ENCODE measurements at regions not wholly inside any gene's neighbourhood (a gene's known extent, or its start where the extent isn't known, plus 50 kb on each side); places are given as distances from the start of the nearest gene placed in this dataset.

DNA sequence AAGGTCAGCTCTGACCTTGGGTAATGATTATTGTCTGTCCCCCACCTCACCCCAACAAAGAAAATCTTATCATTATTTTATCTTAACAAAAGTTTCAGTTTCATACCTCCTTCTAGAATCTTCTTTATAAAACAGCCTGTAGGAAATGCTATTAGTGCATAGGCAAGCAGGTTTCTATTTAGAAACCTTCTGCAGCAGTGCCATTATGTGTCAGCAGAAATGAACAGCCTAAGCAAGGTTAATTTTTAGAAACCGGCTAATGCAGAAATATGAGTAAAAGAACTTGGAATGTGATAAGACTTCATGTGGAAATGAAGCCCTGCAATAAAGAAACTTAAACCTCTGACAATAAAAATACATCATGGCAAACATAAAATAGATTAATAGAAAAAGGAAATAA lies 814.4 kb downstream of the FSCB start:
- in situ Hi-C loops (cut with HindIII; ENCODE audit: low pct_ligation_motif_present, low sequenced_read_pairs) = no loop called here
- DNase-seq = no peak
- TF ChIP-seq, protein P1, sequence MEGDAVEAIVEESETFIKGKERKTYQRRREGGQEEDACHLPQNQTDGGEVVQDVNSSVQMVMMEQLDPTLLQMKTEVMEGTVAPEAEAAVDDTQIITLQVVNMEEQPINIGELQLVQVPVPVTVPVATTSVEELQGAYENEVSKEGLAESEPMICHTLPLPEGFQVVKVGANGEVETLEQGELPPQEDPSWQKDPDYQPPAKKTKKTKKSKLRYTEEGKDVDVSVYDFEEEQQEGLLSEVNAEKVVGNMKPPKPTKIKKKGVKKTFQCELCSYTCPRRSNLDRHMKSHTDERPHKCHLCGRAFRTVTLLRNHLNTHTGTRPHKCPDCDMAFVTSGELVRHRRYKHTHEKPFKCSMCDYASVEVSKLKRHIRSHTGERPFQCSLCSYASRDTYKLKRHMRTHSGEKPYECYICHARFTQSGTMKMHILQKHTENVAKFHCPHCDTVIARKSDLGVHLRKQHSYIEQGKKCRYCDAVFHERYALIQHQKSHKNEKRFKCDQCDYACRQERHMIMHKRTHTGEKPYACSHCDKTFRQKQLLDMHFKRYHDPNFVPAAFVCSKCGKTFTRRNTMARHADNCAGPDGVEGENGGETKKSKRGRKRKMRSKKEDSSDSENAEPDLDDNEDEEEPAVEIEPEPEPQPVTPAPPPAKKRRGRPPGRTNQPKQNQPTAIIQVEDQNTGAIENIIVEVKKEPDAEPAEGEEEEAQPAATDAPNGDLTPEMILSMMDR (IDR thresholded peaks at IDR 0.05; ENCODE audit: low read depth, low read length, missing control alignments) = no peak
- Histone ChIP-seq H3K4me3 (ENCODE audit: low read depth, low read length) (no peak overlapping the region), H3K36me3 (replicated peaks) (no peaks in the 10 kb centered on the region), H3K27ac (no peak overlapping the region), H3K27me3 (replicated peaks) (no peaks in the 10 kb centered on the region)

DNA sequence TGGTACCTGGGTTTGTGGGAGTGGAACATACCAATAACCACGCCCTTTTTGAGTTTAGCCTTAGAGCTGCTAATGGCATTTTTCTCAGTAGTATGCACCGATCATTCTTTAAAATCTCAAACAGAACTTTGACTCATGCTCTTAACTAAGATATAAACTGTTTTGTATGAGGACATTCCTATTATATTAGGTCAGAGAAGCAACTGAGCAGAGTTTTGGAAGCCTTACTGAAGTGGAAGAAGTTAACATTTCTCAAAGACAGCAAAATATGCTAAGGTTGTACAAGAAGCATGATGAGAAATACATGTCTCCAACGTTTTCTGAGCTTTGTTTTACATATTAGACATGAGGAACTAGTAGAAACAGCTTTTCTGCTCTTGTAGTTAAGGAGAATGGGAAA lies 819.2 kb downstream of the FSCB start:
- Histone ChIP-seq H3K36me3 (replicated peaks) (no peaks in the 10 kb centered on the region), H3K4me3 (ENCODE audit: low read depth, low read length) (no peak overlapping the region), H3K27ac (no peak overlapping the region), H3K27me3 (replicated peaks) (no peaks in the 10 kb centered on the region)
- no peak for DNase-seq
- TF ChIP-seq, protein P1 (IDR thresholded peaks at IDR 0.05; ENCODE audit: low read depth, low read length, missing control alignments) = no peak
- in situ Hi-C loops (cut with HindIII; ENCODE audit: low pct_ligation_motif_present, low sequenced_read_pairs) = no loop called here

DNA sequence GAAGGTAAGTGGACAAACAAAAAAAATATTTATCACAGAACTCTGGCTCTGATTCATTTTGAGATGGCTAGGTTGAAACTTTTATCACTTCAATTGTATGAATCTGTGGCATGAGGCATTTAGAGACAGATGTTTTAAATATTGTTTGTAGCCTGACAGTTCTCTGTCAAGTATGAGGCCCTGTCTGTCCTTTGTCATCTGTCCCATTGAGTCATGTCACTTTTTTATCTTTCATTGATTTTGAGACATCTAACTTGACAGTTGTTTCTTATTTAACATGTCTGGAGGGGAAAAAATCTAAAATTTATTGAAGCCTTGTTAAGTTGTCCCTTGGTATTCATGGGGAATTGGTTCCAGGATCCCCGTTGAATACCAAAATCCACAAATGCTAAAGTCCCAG lies 829.5 kb downstream of the FSCB start:
- H3K27me3 ChIP-seq (replicated peaks) = no peaks in the 10 kb centered on the region
- H3K36me3 ChIP-seq (replicated peaks) = no peaks in the 10 kb centered on the region
- TF ChIP-seq, protein P1 (IDR thresholded peaks at IDR 0.05; ENCODE audit: low read depth, low read length, missing control alignments) = no peak
- no peak for DNase-seq
- in situ Hi-C loops (cut with HindIII; ENCODE audit: low pct_ligation_motif_present, low sequenced_read_pairs) = no loop called here
- no peak overlapping the region for H3K4me3 ChIP-seq (ENCODE audit: low read depth, low read length)
- H3K27ac ChIP-seq = no peak overlapping the region

DNA sequence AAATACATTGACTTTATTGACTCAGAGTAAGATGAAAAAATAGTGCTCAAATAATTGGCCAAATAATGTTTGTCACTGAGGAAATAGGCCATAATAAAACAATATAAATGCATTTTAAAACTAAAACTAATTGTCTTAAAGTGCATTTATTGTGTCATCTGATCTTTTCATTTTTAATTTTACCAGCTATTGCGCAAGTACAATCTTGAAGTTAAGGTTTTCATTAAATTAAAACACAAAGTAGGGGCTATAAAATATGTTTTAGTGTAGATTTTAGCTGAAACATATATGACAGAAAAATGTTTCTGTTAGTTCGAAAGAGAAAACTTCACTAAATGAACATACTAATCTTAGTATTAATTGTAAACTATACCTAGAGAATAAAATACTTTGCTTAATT lies 832.8 kb downstream of the FSCB start:
- in situ Hi-C loops (cut with HindIII; ENCODE audit: low pct_ligation_motif_present, low sequenced_read_pairs) = no loop called here
- TF ChIP-seq, protein P1 (IDR thresholded peaks at IDR 0.05; ENCODE audit: low read depth, low read length, missing control alignments) = no peak
- no peak overlapping the region for H3K27ac ChIP-seq
- DNase-seq = no peak
- H3K27me3 ChIP-seq (replicated peaks) = no peaks in the 10 kb centered on the region
- H3K36me3 ChIP-seq (replicated peaks) = no peaks in the 10 kb centered on the region
- H3K4me3 ChIP-seq (ENCODE audit: low read depth, low read length) = no peak overlapping the region

DNA sequence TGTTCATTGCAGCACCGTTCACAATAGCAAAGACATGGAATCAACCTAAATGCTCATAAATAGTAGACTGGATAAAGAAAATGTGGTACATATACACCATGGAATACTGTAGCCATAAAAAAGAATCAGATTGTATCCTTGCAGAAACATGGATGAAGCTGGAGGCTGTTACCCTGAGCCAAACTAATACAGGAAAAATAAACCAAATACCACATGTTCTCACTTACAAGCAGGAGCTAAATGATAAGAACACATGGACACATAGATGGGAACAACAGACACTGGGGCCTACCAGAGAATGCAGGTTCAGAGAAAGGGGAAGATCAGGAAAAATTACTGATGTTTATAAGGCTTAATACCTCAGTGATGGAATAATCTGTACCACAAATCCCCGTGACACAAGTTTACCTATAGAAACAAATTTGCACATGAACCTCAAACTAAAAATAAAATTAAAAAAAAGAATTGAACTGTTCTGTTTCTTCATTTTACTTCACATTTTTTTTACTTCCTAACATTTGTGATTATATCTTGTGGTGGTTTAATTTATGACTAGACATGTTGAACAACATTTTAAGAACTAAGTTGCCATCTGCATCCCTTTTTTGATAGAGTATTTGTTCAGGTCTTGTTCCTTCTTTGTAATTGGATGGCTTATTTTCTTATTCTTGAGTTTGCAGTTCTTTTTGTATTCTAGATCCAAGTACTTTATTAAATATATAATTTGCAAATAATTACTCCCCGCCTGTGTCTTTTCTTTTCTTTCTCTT lies 835.2 kb downstream of the FSCB start:
- TF ChIP-seq, protein P1 (IDR thresholded peaks at IDR 0.05; ENCODE audit: low read depth, low read length, missing control alignments) = no peak
- Histone ChIP-seq H3K4me3 (ENCODE audit: low read depth, low read length) (no peak overlapping the region), H3K27me3 (replicated peaks) (no peaks in the 10 kb centered on the region), H3K36me3 (replicated peaks) (no peaks in the 10 kb centered on the region), H3K27ac (no peak overlapping the region)
- in situ Hi-C loops (cut with HindIII; ENCODE audit: low pct_ligation_motif_present, low sequenced_read_pairs) = no loop called here
- no peak for DNase-seq

DNA sequence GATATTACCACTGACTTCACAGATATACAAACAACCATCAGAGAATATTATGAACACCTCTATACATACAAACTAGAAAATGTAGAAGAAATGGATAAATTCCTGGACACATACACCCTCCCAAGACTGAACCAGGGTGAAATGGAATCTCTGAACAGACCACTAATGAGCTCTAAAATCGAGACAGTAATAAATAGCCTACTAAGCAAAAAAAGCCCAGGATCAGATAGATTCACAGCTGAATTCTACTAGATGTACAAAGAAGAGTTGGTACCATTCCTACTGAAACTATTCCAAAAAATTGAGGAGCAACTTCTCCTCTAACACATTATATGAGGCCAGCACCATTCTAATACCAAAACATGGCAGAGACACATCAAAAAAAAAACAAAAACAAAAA lies 837.7 kb downstream of the FSCB start:
- Histone ChIP-seq H3K27me3 (replicated peaks) (no peaks in the 10 kb centered on the region), H3K4me3 (ENCODE audit: low read depth, low read length) (no peak overlapping the region), H3K36me3 (replicated peaks) (no peaks in the 10 kb centered on the region), H3K27ac (no peak overlapping the region)
- TF ChIP-seq, protein P1 (IDR thresholded peaks at IDR 0.05; ENCODE audit: low read depth, low read length, missing control alignments) = no peak
- in situ Hi-C loops (cut with HindIII; ENCODE audit: low pct_ligation_motif_present, low sequenced_read_pairs) = no loop called here
- no peak for DNase-seq
